HG03196 (cell line): ENCODE measurements at regions not wholly inside any gene's neighbourhood (a gene's known extent, or its start where the extent isn't known, plus 50 kb on each side); places are given as distances from the start of the nearest gene placed in this dataset.
"Not testable (repeated sequence)": the region's sequence is repeated elsewhere in the genome, so short reads cannot be mapped to it uniquely, and the experiment has no call there.

ENCODE experiments used
- ATAC-seq: cut with Tn5 transposase; IDR thresholded peaks from one replicate; pipeline ENCODE4 v1.9.1; 2021; ENCODE audit not compliant: unreplicated experiment

- ATAC-seq: no peak
Observed at GRCh38 chr9:75197561-75197960, 109.2 kb downstream of the OSTF1 start.

- no peak for ATAC-seq
Observed at GRCh38 chr9:75198436-75198835, 110.1 kb downstream of the OSTF1 start.

DNA sequence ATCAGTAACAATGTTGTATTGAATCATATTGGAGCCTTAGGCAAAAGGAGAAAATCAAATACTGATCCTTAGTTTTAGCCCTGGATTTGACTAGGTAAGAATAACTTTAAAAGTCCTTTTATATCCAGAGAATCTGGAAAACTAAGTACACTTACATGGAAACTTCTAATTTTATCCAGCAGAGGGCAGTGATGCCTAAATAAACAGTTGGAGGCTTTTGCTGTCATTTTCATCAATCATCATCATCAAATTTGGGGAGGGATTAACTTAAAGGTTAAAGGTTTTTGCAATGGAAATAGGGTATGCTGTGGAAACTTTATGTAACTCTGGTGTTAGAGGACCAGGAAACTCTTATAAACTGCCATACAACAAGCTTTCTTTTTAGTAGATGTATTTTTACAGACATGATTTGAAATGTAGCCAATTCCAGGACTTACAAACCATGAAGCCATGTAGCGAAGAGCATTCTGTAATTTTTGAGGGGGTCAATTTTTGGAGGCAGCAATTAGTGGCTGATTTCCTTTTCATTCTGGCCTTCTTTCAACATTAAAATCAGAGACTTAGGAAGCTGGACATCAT lies 112.7 kb downstream of the OSTF1 start:
- ATAC-seq: peak; percentile 58

DNA sequence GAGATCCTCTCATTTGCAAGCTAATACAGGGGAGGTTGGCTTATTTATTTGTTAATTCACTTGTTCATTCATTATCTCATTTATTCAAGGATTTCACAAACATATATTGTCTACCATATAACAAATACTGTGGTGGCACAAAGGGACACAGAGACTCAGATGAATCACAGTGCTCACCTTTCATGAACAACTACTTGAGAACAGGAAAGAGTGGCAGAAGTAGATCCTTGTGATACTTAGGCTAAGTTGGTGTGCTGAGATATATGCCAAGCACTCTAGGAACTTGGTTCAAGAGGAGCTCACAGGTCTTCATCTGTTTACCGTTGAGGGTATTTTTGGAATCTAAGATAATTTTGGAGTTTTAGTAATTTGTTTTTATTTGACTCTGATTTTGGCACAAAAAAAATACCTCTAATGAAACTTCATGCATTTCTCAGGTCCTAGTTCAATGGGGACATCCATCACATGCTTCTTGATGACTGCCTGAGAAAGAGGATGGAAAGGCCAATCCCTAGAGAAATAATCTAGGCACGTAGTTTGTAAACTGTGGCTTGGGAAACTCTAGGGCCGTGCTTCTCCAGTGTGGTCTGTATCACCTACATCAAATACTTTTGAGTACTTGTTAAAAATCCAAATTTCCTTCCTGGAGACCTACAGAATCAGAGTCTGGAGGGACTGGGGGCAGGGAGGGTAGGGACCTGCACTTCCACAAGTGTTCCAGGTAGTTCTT lies 113.3 kb downstream of the OSTF1 start:
- no peak for ATAC-seq

GRCh38 chr9:75207997-75208396 lies 119.7 kb downstream of the OSTF1 start:
- ATAC-seq: not testable (repeated sequence)

- ATAC-seq: no peak
Observed at GRCh38 chr9:75210215-75210614, 121.9 kb downstream of the OSTF1 start.

DNA sequence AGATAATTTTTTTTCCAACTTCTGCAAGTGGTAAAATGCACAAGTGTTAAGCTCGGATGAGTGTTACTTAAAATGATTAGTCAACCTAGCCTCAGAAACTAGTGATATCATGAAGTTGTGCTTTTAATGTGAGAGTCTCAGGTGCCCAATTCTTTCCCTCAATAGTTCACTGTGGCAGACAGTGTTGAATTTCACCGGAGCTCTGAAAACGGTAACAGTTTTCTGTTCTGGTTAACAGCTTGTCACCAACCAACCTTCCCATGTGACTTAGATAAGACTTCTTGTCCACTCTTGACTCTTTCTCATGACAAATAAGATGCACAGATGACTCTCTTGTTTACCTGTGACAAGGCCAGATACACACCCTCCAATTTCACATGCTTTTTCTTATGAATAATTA lies 125.5 kb downstream of the OSTF1 start:
- no peak for ATAC-seq

DNA sequence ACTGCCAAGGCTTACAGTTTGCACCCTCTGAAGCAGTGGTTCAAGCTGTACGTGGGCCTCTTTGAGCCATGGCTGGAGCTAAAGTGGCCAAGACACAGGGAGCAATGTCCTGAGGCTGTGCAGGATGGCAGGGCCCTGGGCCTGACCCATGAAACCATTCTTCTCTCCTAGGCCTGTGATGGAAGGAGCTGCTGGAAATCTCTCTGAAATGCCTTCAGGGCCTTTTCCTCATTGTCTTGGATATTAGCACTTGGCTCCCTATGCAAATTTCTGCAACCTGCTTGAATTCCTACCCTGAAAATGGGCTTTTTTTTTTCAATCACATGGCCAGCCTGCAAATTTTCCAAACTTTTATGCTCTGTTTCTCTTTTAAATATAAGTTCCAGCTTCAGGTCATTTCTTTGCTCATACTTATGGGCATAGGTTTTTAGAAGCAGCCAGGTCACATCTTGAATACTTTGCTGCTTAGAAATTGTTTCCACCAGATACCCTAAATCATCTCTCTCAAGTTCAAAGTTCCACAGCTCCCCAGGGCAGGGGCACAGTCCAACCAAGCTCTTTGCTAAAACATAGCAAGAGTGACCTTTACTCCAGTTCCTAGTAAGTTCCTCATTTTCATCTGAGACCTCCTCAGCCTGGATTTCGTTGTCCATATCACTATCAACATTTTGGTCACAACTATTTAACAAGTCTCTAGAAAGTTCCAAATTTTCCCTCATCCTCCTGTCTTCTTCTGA lies 138.3 kb downstream of the OSTF1 start:
- no peak for ATAC-seq

DNA sequence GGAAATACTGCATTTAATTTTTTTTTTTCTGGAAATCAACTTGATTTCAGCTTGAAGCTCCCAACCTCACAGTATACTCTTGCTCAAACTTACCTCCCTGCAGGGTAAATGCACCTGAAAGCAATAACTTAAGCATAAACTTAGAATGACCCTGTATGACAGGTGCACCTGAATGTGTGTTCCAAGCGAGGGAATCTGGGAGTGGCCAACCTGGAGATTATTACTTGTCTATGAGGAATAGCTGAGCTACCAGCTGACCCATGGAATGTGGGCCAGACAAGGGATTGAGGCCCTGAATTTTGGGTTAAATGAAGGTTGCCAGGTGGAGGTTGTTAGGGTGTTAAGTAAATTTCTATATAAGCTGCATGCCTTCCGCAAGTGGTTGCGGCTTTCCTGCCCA lies 140.6 kb downstream of the OSTF1 start:
- no peak for ATAC-seq

GRCh38 chr9:75229605-75230332 lies 141.5 kb downstream of the OSTF1 start:
- ATAC-seq: no peak

- ATAC-seq: no peak
Observed at GRCh38 chr9:75230469-75230868, 142.2 kb downstream of the OSTF1 start.

GRCh38 chr9:75231167-75231566 lies 142.9 kb downstream of the OSTF1 start:
- ATAC-seq: no peak

DNA sequence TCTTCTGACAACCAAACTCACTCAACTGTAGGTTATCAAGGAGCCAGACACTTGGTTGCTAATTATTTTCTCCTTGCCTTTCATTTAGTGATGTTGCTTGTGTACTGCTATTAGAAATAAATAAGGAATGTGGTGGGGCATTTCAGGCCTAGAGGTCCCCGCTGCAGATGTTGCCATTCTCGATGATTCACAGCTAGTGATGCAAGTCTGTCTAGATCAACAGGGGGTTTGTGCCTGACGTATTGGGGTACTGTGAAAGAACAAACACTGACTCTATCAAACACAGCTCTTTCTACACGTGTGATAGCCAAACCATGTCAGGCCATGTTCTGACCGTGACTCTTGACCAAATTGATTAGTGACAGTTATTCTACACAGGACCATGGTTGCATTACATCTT lies 144.7 kb downstream of the OSTF1 start:
- no peak for ATAC-seq

- ATAC-seq: no peak
Observed at GRCh38 chr9:75235632-75236031, 147.3 kb downstream of the OSTF1 start.

- peak; percentile 89 for ATAC-seq
Observed at GRCh38 chr9:75238311-75238976, 150.1 kb downstream of the OSTF1 start.

DNA sequence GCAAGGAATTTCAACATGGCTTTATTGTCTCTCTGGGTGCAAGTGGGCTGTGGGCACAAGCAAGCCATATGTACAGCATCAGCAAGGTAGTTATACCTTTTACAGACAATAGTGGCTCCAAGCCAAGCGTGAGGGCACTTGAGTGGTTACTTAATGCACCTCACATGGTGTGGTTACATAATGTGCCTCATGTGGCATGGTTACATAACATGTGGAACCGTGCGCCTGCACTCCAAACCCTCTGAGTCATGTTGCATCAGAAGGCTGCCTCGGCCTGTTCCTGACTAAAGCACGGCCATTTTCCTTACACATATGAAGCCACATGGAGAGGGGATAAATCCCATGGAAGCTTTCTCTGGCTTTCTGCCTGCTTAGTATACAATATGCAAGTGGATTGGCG lies 150.9 kb downstream of the OSTF1 start:
- no peak for ATAC-seq

DNA sequence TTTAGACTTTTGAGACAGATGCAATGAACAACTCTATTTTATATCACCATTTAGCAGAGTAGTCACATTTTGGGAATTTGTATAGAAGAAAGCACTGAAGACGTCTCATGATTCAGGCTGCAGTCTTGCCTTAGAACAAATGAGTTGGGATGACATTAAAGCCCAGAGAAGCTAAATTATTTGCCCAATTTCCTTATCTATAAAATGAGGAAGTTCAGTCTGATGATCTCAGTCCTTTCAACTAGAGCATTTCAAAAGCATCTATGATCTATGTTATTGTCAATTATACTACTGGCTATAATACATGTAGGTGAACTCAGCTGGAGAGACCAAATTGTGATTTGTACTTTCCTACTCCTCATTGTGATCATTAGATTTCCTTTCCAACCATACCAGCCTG lies 154.1 kb downstream of the OSTF1 start:
- ATAC-seq: no peak

- ATAC-seq: no peak
Observed at GRCh38 chr9:75246949-75247348, 158.6 kb downstream of the OSTF1 start.

- ATAC-seq: peak; percentile 77
Observed at GRCh38 chr9:75265525-75265972, 177.2 kb downstream of the OSTF1 start.

DNA sequence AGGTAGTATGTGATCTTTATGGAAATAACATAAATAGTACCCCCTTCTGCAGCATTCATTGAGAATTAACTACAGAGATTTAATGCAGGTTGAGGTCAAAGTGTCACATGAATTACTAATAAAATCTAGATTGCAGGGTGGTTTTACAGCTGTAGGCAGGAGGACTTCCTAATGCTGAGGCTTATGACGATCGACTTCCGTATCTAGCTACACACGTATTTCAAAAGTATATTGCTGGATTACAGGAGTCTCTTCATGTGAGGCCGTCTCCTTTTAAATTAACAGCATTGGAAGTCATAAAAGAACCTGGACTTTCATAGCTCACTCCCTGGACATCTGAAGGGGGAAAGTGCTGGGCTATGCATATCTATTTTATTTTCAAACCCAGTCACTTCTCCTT lies 180.9 kb downstream of the OSTF1 start:
- ATAC-seq: no peak

- ATAC-seq: not testable (repeated sequence)
Observed at GRCh38 chr9:75273055-75273454, 184.7 kb downstream of the OSTF1 start.
